ENCODE measurements at regions not wholly inside any gene's neighbourhood (a gene's known extent, or its start where the extent isn't known, plus 50 kb on each side); places are given as distances from the start of the nearest gene placed in this dataset.

DNA sequence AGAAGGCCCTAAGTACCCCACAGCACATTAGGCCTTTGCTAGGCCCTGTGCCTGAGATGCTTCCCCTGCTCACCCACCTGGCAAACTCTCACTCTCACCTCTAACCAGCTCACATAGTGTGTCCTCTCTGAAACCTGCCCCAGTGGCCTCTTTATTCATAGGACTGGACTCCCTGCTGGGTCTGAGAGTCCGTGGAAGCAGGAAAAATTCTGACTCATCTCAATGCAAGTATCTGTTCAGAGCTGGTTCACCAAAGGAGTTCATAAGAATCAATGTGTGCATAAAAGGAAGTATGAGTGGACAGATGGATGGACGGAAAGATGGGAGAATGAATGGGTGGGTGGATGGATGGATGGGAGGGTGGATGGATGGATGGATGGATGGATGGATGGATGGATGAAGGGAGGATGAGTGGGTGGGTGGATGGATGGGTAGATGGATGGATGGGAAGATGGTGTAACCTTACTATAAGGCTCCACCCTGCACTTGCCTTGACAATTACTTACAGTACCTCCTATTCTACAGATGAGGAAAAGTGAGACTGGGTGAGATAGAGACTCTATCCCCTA is 111.2 kb upstream of the ZMIZ1 start:
- TF ChIP-seq POLR2A (IDR thresholded peaks at IDR 0.05) = no peak
- TF ChIP-seq, protein P1, sequence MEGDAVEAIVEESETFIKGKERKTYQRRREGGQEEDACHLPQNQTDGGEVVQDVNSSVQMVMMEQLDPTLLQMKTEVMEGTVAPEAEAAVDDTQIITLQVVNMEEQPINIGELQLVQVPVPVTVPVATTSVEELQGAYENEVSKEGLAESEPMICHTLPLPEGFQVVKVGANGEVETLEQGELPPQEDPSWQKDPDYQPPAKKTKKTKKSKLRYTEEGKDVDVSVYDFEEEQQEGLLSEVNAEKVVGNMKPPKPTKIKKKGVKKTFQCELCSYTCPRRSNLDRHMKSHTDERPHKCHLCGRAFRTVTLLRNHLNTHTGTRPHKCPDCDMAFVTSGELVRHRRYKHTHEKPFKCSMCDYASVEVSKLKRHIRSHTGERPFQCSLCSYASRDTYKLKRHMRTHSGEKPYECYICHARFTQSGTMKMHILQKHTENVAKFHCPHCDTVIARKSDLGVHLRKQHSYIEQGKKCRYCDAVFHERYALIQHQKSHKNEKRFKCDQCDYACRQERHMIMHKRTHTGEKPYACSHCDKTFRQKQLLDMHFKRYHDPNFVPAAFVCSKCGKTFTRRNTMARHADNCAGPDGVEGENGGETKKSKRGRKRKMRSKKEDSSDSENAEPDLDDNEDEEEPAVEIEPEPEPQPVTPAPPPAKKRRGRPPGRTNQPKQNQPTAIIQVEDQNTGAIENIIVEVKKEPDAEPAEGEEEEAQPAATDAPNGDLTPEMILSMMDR (IDR thresholded peaks at IDR 0.05 in 4 of 5, conservative IDR thresholded peaks at IDR 0.05 in 1 of 5) = no peak
- in situ Hi-C loops (cut with MboI; ENCODE audit: low sequenced_read_pairs in 4 of 4) = loop anchor here in 1 of 4 donors (25.0 kb wide), 1 partner anchor 230 kb away; no protein-coding TSS in a partner anchor
- Histone ChIP-seq H3K27me3 (no peaks in the 10 kb centered on the region), H3K36me3 (no peaks in the 10 kb centered on the region), H3K4me3 (no peak overlapping the region), H3K4me1 (peaks cover 0 to 10% of the 10 kb centered on the region in 2 donors), H3K27ac (no peak overlapping the region), H3K9me3 (no peaks in the 10 kb centered on the region)
- ATAC-seq (no peak), DNase-seq (no peak)
- intact Hi-C loops (cut with DNase I; ENCODE audit: low total_unique reads) = no loop called here

DNA sequence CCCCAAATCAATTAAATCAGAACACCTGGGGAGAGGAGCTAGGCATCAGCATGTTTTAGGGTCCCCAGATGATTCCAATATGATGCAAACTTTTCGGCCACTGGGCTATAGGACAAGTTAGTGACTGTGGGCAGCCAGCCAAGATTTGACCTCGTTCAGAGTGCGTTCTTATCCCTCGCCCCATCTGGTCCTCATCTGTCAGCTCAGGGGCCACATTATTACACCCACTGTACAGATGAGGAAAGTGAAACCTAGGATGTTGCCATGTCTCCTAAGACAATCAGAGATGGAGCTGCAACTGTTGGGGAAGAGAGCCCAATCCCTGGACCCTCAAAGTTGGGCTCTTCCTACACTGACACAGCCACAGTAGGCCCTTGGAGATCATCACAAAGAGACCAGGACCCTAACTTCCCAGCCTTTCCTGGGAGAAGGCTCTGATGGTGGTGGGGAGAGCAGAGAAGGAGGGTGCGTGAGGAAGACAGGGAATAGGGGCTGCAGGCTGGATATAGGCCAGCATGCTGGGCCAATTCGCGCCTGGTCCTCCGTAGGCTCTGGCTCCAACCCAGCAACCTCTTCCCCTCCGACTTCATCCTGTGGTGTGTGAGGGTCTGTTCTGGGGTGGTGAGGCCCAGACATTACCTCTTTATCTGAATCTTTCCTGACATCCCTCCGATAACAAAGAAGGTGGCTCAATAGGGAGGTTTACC is 109.4 kb upstream of the ZMIZ1 start:
- Histone ChIP-seq H3K27me3 (no peaks in the 10 kb centered on the region), H3K4me3 (no peak overlapping the region), H3K36me3 (no peaks in the 10 kb centered on the region), H3K9me3 (no peaks in the 10 kb centered on the region), H3K4me1 (peaks cover 0 to 10% of the 10 kb centered on the region in 2 donors), H3K27ac (no peak overlapping the region)
- in situ Hi-C loops (cut with MboI; ENCODE audit: low sequenced_read_pairs in 4 of 4) (loop anchor here in 1 of 4 donors (25.0 kb wide), 1 partner anchor 228 kb away; no protein-coding TSS in a partner anchor), intact Hi-C loops (cut with DNase I; ENCODE audit: low total_unique reads) (no loop called here)
- DNase-seq (no peak), ATAC-seq (no peak)
- no peak for TF ChIP-seq POLR2A (IDR thresholded peaks at IDR 0.05)
- TF ChIP-seq, protein P1 (IDR thresholded peaks at IDR 0.05 in 4 of 5, conservative IDR thresholded peaks at IDR 0.05 in 1 of 5) = no peak

DNA sequence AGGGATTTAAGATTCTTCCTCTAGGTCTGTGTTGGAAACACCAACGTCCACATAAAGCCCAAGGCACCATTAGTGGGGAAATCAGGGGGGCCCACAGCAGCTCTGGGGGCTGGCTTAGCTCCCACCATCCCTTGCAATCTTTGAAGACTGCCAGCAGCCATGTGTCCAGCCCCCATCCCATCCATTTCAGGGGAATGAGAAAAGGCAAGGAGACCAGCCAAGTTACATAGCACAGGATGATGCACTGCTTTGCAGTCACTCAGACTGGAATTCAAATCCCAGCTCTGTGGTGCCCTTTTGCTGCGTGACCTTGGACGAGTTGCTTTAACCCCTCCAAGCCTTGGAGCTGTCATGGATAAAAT is 108.9 kb upstream of the ZMIZ1 start:
- in situ Hi-C loops (cut with MboI; ENCODE audit: low sequenced_read_pairs in 4 of 4) (loop anchor here in 1 of 4 donors (25.0 kb wide), 1 partner anchor 227 kb away; no protein-coding TSS in a partner anchor), intact Hi-C loops (cut with DNase I; ENCODE audit: low total_unique reads) (no loop called here)
- Histone ChIP-seq H3K9me3 (no peaks in the 10 kb centered on the region), H3K27me3 (no peaks in the 10 kb centered on the region), H3K4me3 (no peak overlapping the region), H3K36me3 (no peaks in the 10 kb centered on the region), H3K27ac (no peak overlapping the region), H3K4me1 (peaks cover 4 to 14% of the 10 kb centered on the region in 2 donors)
- TF ChIP-seq POLR2A (IDR thresholded peaks at IDR 0.05) = no peak
- TF ChIP-seq, protein P1 (IDR thresholded peaks at IDR 0.05 in 4 of 5, conservative IDR thresholded peaks at IDR 0.05 in 1 of 5) = no peak
- ATAC-seq = no peak
- DNase-seq = no peak

DNA sequence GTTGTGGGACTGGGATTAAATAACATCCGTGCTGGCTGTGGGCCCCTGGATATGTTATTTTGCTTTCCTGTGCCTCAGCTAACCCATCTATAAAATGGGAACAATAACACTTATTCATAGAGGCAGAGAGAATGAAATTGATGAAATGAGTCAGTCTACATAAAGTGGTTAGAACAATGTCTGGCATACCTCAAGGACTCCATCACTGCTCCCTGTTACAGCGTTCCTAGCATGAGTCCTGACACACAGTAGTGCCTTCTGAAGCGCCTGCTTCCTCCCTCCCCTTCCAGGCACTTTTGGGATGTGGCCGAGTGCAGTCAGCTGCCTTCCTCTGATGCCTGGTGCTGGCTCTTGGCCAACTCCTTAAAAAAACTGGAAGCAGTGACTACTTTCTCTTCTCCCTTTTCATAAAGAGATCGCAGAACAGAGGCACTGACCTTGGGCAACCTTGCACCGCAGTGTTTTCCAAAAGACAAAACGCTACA is 108.4 kb upstream of the ZMIZ1 start:
- TF ChIP-seq, protein P1 (IDR thresholded peaks at IDR 0.05 in 4 of 5, conservative IDR thresholded peaks at IDR 0.05 in 1 of 5) = no peak
- TF ChIP-seq POLR2A (IDR thresholded peaks at IDR 0.05) = no peak
- no peaks in the 10 kb centered on the region for H3K9me3 ChIP-seq
- H3K27me3 ChIP-seq = no peaks in the 10 kb centered on the region
- H3K36me3 ChIP-seq = no peaks in the 10 kb centered on the region
- no peak overlapping the region for H3K4me3 ChIP-seq
- ATAC-seq (peak; percentile 23 to 52), DNase-seq (peak; percentile 52 to 73)
- intact Hi-C loops (cut with DNase I; ENCODE audit: low total_unique reads) = no loop called here
- in situ Hi-C loops (cut with MboI; ENCODE audit: low sequenced_read_pairs in 4 of 4) = loop anchor here in 1 of 4 donors (25.0 kb wide), 1 partner anchor 227 kb away; no protein-coding TSS in a partner anchor
- H3K27ac ChIP-seq = peak overlapping the region in 1 of 4 donors; percentile 18
- H3K4me1 ChIP-seq = peaks cover 8 to 17% of the 10 kb centered on the region in 2 donors

All from gastrocnemius medialis (tissue), 4 donors.